OCI-LY1 (cell line): ENCODE measurements at regions not wholly inside any gene's neighbourhood (a gene's known extent, or its start where the extent isn't known, plus 50 kb on each side); places are given as distances from the start of the nearest gene placed in this dataset.

ENCODE experiments used
- CTCF ChIP-seq: fragments of 200-600 bp; sonication (generic), shearing (Covaris generic); IDR thresholded peaks from 2 replicates; pipeline ENCODE4 v1.5.1; 2017; ENCODE audit warnings: mild to moderate bottlenecking, antibody characterized with exemption, low read length, moderate library complexity, mixed read lengths
- EZH2 ChIP-seq: fragments of 200-600 bp; sonication (generic), shearing (Covaris generic); IDR thresholded peaks from 2 replicates; pipeline ENCODE4 v1.8.0; 2017; ENCODE audit warnings: borderline replicate concordance, mixed run types, mild to moderate bottlenecking, antibody characterized with exemption, low read length, moderate library complexity, mixed read lengths

GRCh38 chr4:8725845-8726244 lies 133.3 kb downstream of the CPZ start:
- TF ChIP-seq CTCF (no peak), EZH2 (no peak)
